Hepatocyte (in vitro differentiated cells): ENCODE measurements at regions not wholly inside any gene's neighbourhood (a gene's known extent, or its start where the extent isn't known, plus 50 kb on each side); places are given as distances from the start of the nearest gene placed in this dataset.
"Not testable (repeated sequence)": the region's sequence is repeated elsewhere in the genome, so short reads cannot be mapped to it uniquely, and the experiment has no call there.

Experiments used
- DNase-seq: peaks from one replicate; pipeline ENCODE4 v3.0.0-alpha.2; 2016; ENCODE audit warnings: low spot score
- H2AFZ ChIP-seq: fragments of 200-600 bp; sonication (generic); 2 replicates; pipeline ENCODE4 v1.6.0; 2016; ENCODE audit warnings: antibody characterized with exemption, mild to moderate bottlenecking
- H3K27ac ChIP-seq: fragments of 200-600 bp; sonication (generic); 2 replicates; pipeline ENCODE4 v1.5.1; 2016; ENCODE audit warnings: mild to moderate bottlenecking
- H3K27me3 ChIP-seq: fragments of 200-600 bp; sonication (generic); 2 replicates; pipeline ENCODE4 v1.6.1; 2016
- H3K36me3 ChIP-seq: fragments of 200-600 bp; sonication (generic); replicated peaks from 2 replicates; pipeline ENCODE4 v1.5.1; 2016; ENCODE audit warnings: low read depth; ENCODE audit not compliant: insufficient read depth
- H3K4me1 ChIP-seq: fragments of 200-600 bp; sonication (generic); 2 replicates; pipeline ENCODE4 v1.5.1; 2016; ENCODE audit warnings: mild to moderate bottlenecking, moderate library complexity; ENCODE audit not compliant: insufficient read depth
- H3K4me2 ChIP-seq: fragments of 200-600 bp; sonication (generic); 2 replicates; pipeline ENCODE4 v1.6.0; 2016
- H3K4me3 ChIP-seq: fragments of 200-600 bp; sonication (generic); 2 replicates; pipeline ENCODE4 v1.5.1; 2016; ENCODE audit warnings: mild to moderate bottlenecking
- H3K79me2 ChIP-seq: fragments of 200-600 bp; sonication (generic); 2 replicates; pipeline ENCODE4 v1.6.0; 2017; ENCODE audit warnings: mild to moderate bottlenecking
- H3K9me2 ChIP-seq: fragments of 200-600 bp; sonication (generic); replicated peaks from 2 replicates; pipeline ENCODE4 v1.6.0; 2017; ENCODE audit warnings: mild to moderate bottlenecking; ENCODE audit not compliant: insufficient read depth
- H3K9me3 ChIP-seq: fragments of 200-600 bp; sonication (generic); 2 replicates; pipeline ENCODE4 v1.5.1; 2016; ENCODE audit warnings: low read depth, mild to moderate bottlenecking
- H4K20me1 ChIP-seq: fragments of 200-600 bp; sonication (generic); 2 replicates; pipeline ENCODE4 v1.6.0; 2016; ENCODE audit warnings: mild to moderate bottlenecking; ENCODE audit not compliant: insufficient read depth, poor library complexity, severe bottlenecking
- WGBS: methylation state at CpG from one replicate; pipeline ENCODE4 v1.1.6; 2016; ENCODE audit warnings: low lambda C conversion rate; ENCODE audit errors: missing lambda C conversion rate; 5-methylcytosine and 5-hydroxymethylcytosine counted together

DNA sequence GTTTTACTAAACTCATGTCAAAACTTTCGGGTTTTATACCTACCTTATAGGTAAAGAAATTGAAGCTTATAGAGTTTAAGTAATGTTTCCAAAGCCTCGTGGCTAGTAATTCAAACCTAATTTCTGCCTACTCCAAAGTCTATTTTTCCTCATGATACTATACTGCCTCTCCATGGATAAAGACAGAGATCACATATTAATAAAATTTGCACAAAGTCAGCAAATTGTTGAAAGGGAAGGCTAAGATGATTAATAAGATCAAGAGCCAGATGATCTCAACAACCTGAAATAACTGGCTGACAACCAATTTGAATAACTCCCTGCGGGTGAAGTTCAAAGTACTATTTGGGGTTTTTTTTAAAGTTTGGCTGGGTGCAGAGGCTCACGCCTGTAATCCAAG, 233.7 kb downstream of the CEP170 start:
- H3K27me3 ChIP-seq, H3K9me2 ChIP-seq, H3K36me3 ChIP-seq, H3K79me2 ChIP-seq, H2AFZ ChIP-seq, H3K9me3 ChIP-seq, H3K4me1 ChIP-seq, DNase-seq, H4K20me1 ChIP-seq, H3K4me2 ChIP-seq, H3K27ac ChIP-seq, H3K4me3 ChIP-seq: not testable (repeated sequence)
- 67% methylated on average over 4 of the region's 4 CpGs for WGBS

GRCh38 chr1:243019030-243019635, 235.9 kb downstream of the CEP170 start:
- H3K36me3 ChIP-seq, H3K4me1 ChIP-seq, H3K27ac ChIP-seq, H3K9me3 ChIP-seq, H3K79me2 ChIP-seq, DNase-seq, H3K4me2 ChIP-seq, H3K9me2 ChIP-seq, H3K4me3 ChIP-seq, H2AFZ ChIP-seq, H3K27me3 ChIP-seq, H4K20me1 ChIP-seq: not testable (repeated sequence)
- WGBS, result 0% methylated on average over 1 of the region's 1 CpG

DNA sequence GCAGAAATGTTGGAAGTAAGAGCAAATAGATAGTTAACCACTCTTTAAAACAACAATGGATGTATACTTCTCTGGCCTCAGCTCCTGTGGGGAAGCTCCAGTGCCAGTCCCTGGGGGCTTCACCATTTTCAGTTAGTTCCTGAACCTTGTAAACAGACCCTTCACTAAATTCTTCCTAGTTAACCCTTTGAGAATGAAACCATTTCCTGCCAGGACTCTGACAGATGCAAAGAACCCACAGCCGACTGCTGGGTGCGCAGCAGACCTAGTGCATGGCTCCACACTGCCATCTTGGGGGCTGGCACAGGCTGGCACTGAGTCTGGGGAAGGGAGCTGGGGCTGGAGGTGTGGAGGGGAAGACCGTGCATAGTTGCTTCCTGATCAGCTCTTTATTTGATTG, 244.4 kb downstream of the CEP170 start:
- H3K4me3 ChIP-seq, H3K36me3 ChIP-seq, H4K20me1 ChIP-seq, DNase-seq, H3K27ac ChIP-seq, H3K79me2 ChIP-seq, H3K4me1 ChIP-seq, H2AFZ ChIP-seq, H3K9me2 ChIP-seq, H3K9me3 ChIP-seq, H3K4me2 ChIP-seq, H3K27me3 ChIP-seq: not testable (repeated sequence)
- WGBS, result 44% methylated on average over 2 of the region's 3 CpGs

DNA sequence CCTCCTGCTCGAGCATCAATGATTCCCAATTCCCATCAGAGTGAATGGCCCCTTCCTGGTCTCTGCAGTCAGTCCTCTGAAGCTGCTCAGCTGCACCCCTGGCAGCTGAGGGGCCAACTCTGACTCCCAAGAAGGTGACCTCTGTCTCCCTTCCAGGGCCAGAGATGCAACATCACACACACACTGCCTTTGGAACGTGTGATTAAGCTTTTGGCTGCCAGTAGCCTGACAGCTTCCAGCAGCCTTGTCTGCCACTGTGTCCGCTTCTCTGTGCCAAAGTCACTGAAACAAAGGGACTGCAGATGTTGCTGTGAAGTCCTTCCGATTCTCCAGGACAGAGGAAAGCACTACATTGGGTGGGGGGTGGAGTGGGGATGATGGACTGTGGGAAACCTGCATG, 254.1 kb downstream of the CEP170 start:
- not testable (repeated sequence) for H3K79me2 ChIP-seq, H3K4me1 ChIP-seq, H3K4me3 ChIP-seq, H3K27me3 ChIP-seq, DNase-seq, H3K27ac ChIP-seq, H3K9me3 ChIP-seq, H3K36me3 ChIP-seq, H4K20me1 ChIP-seq, H3K9me2 ChIP-seq, H2AFZ ChIP-seq, H3K4me2 ChIP-seq
- WGBS, result 62% methylated on average over 4 of the region's 4 CpGs

DNA sequence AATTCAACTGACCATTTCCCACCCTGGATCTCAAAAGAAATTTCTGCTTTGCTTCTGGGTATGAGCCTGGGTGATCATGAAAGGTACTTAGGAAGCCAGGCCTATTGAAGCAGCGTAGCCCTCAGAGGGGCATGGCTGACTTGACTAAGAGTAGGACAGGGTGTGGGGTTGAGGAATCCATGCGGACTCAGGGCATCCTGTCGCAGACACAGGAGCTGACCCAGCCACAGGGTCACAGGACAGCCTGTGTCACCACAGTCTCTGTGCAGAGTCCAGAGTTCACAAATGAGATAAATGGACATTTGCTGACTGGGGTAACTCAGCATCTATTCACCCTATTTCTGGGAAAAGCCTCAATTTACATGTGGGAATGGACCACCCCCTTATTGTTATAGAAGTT, 262.3 kb downstream of the CEP170 start:
- not testable (repeated sequence) for H3K4me3 ChIP-seq, H3K4me1 ChIP-seq
- 79% methylated on average over 3 of the region's 3 CpGs for WGBS

GRCh38 chr1:242985096-242985495, 270.0 kb downstream of the CEP170 start:
- H3K79me2 ChIP-seq, H3K9me2 ChIP-seq, H3K9me3 ChIP-seq, H3K4me2 ChIP-seq, DNase-seq, H3K4me1 ChIP-seq, H2AFZ ChIP-seq, H3K27ac ChIP-seq, H3K4me3 ChIP-seq, H3K27me3 ChIP-seq, H3K36me3 ChIP-seq, H4K20me1 ChIP-seq: not testable (repeated sequence)
- 77% methylated on average over 3 of the region's 3 CpGs for WGBS

More for the DNA sequence above, 262.3 kb downstream of the CEP170 start:
- H3K27me3 ChIP-seq, H2AFZ ChIP-seq, H3K4me2 ChIP-seq, H3K9me2 ChIP-seq, H4K20me1 ChIP-seq, H3K27ac ChIP-seq, H3K36me3 ChIP-seq, H3K79me2 ChIP-seq, DNase-seq, H3K9me3 ChIP-seq: not testable (repeated sequence)

DNA sequence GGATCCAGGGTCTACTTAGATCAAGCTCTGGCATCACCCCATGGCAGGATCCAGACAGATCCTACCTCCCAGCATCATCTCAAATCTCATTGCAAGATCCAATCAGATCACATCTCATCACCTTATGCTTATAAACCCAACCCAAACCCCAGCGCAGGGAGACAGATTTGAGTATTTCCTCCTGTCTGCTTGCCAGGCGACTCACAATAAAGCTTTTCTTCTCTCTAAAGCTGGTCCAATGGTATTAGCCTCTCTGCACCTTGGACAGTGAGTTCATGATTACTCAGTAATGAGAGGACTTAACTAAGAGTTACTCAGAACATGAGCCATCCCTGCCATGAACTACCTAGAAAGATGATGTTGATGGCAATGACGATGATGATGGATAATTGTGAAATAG, 281.7 kb downstream of the CEP170 start:
- not testable (repeated sequence) for DNase-seq, H3K4me1 ChIP-seq, H3K4me3 ChIP-seq, H3K27me3 ChIP-seq, H3K79me2 ChIP-seq, H3K9me2 ChIP-seq, H3K27ac ChIP-seq, H3K4me2 ChIP-seq, H3K9me3 ChIP-seq, H3K36me3 ChIP-seq, H2AFZ ChIP-seq, H4K20me1 ChIP-seq
- 93% methylated on average over 3 of the region's 3 CpGs for WGBS
